ENCODE measurements at regions not wholly inside any gene's neighbourhood (a gene's known extent, or its start where the extent isn't known, plus 50 kb on each side); places are given as distances from the start of the nearest gene placed in this dataset.

DNA sequence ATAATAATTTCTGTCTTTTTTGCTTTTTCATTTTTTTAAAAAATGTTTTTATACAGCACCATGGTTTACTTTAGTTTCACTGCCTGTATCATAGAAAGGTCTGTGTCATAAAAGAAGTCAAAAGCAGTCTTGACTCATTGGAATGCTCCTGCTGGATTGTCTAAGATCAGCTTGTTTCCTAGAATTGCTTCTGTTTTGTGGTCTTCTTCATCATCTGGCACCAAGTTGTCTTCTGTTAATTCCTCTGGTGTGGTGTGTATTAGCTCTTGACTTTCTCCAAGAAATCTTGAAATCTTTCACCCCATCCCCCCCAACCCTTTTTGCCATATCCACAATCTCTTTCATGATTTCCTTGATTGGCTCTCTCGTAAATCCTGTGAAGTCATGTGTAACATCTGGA lies 250.3 kb upstream of the CXCL12 start:
- H3K27ac ChIP-seq = no peak overlapping the region
- no peak for TF ChIP-seq POLR2A (IDR thresholded peaks at IDR 0.05)
- TF ChIP-seq, protein P1, sequence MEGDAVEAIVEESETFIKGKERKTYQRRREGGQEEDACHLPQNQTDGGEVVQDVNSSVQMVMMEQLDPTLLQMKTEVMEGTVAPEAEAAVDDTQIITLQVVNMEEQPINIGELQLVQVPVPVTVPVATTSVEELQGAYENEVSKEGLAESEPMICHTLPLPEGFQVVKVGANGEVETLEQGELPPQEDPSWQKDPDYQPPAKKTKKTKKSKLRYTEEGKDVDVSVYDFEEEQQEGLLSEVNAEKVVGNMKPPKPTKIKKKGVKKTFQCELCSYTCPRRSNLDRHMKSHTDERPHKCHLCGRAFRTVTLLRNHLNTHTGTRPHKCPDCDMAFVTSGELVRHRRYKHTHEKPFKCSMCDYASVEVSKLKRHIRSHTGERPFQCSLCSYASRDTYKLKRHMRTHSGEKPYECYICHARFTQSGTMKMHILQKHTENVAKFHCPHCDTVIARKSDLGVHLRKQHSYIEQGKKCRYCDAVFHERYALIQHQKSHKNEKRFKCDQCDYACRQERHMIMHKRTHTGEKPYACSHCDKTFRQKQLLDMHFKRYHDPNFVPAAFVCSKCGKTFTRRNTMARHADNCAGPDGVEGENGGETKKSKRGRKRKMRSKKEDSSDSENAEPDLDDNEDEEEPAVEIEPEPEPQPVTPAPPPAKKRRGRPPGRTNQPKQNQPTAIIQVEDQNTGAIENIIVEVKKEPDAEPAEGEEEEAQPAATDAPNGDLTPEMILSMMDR (IDR thresholded peaks at IDR 0.05) = no peak
- DNase-seq = no peak
- no peaks in the 10 kb centered on the region for H3K36me3 ChIP-seq (replicated peaks in 1 of 2; ENCODE audit: insufficient read depth in 1 of 2, low read depth in 2 of 2)
- no peak for ATAC-seq
- 80 to 89% methylated on average over 1 of the region's 1 CpG for WGBS, 2 donors
- intact Hi-C loops (cut with DNase I) = no loop called here
- H3K9me3 ChIP-seq = no peaks in the 10 kb centered on the region
- no peaks in the 10 kb centered on the region for H3K4me1 ChIP-seq
- no peaks in the 10 kb centered on the region for H3K27me3 ChIP-seq
- H3K4me3 ChIP-seq = no peak overlapping the region

DNA sequence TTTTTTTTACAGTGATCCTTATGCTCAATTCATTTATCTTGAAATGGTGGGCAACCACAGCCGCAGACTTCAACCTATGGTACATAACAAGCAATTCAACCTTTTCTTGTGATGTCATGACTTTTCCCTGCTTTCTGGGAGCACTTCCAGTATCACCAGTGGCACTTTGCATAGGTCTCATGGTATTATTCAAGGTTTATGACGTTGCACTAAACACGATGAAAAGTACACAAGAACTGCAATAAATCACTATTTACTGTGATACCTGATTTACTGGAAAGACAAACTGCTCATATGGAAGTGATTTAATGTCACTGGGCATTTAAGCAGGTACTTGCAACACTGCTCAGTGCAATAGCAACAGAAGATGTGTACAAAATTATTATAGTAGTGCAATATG lies 251.7 kb upstream of the CXCL12 start:
- Histone ChIP-seq H3K9me3 (no peaks in the 10 kb centered on the region), H3K4me1 (no peaks in the 10 kb centered on the region), H3K27me3 (no peaks in the 10 kb centered on the region), H3K4me3 (no peak overlapping the region), H3K36me3 (replicated peaks in 1 of 2; ENCODE audit: insufficient read depth in 1 of 2, low read depth in 2 of 2) (no peaks in the 10 kb centered on the region), H3K27ac (no peak overlapping the region)
- WGBS, 2 donors = 44 to 57% methylated on average over 3 of the region's 3 CpGs
- intact Hi-C loops (cut with DNase I) = no loop called here
- ATAC-seq = no peak
- TF ChIP-seq, protein P1 (IDR thresholded peaks at IDR 0.05) = no peak
- no peak for TF ChIP-seq POLR2A (IDR thresholded peaks at IDR 0.05)
- DNase-seq = no peak

DNA sequence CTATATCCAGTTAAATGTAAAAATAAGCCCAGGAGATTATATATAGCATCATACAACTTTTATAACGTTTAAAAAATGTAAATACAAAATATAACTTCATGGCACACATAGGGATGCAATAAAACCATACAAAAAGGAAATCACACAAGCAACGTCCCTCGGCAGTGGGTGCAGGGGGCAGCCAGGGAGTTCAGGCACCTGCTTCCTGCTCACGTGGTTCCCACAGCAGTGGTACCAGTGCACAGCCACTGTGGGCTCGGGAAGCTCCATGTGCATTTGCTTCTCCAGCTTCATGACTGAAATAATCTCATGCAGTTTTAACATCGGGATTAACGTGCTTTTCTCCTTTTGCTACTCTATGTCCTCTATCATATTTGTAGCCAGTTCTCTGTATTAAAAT lies 255.5 kb upstream of the CXCL12 start:
- intact Hi-C loops (cut with DNase I) = no loop called here
- WGBS, 2 donors = 22 to 23% methylated on average over 7 of the region's 7 CpGs
- DNase-seq (peak in 1 of 4 donors; percentile 38), ATAC-seq (no peak)
- no peaks in the 10 kb centered on the region for H3K27me3 ChIP-seq
- H3K27ac ChIP-seq = no peak overlapping the region
- no peaks in the 10 kb centered on the region for H3K9me3 ChIP-seq
- no peaks in the 10 kb centered on the region for H3K36me3 ChIP-seq (replicated peaks in 1 of 2; ENCODE audit: insufficient read depth in 1 of 2, low read depth in 2 of 2)
- TF ChIP-seq POLR2A (IDR thresholded peaks at IDR 0.05) = no peak
- TF ChIP-seq, protein P1 (IDR thresholded peaks at IDR 0.05) = no peak
- H3K4me3 ChIP-seq = no peak overlapping the region
- no peaks in the 10 kb centered on the region for H3K4me1 ChIP-seq

DNA sequence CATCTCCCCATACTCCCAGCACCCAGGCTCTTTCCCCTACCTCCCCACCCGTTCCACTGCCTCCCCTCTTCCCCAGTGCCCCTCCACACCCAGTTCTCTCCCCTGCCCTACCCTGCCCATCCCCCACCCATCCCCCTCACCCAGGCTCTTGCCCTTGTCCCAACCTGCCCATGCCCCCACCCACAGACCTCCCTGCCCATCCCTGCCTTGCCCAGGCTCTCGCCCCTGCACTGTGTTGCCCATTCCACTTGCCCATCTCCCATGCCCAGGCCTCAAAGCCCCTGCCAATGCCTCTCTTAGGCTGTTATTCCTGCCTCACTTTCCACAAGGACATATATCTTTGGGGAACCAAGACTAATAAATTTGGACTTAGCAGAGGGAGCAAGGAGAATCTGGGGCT lies 262.6 kb upstream of the CXCL12 start:
- no peak for TF ChIP-seq POLR2A (IDR thresholded peaks at IDR 0.05)
- TF ChIP-seq, protein P1 (IDR thresholded peaks at IDR 0.05) = no peak
- intact Hi-C loops (cut with DNase I) = no loop called here
- H3K4me3 ChIP-seq = no peak overlapping the region
- H3K4me1 ChIP-seq = peaks cover 7% of the 10 kb centered on the region
- H3K36me3 ChIP-seq (replicated peaks in 1 of 2; ENCODE audit: insufficient read depth in 1 of 2, low read depth in 2 of 2) = no peaks in the 10 kb centered on the region
- H3K27me3 ChIP-seq = no peaks in the 10 kb centered on the region
- no peaks in the 10 kb centered on the region for H3K9me3 ChIP-seq
- WGBS, 2 donors = 47 to 86% methylated on average over 1 to 2 of the region's 2 CpGs
- peak overlapping the region in 3 of 4 donors; percentile 37 to 72 (median 69) for H3K27ac ChIP-seq
- DNase-seq (no peak), ATAC-seq (no peak)

DNA sequence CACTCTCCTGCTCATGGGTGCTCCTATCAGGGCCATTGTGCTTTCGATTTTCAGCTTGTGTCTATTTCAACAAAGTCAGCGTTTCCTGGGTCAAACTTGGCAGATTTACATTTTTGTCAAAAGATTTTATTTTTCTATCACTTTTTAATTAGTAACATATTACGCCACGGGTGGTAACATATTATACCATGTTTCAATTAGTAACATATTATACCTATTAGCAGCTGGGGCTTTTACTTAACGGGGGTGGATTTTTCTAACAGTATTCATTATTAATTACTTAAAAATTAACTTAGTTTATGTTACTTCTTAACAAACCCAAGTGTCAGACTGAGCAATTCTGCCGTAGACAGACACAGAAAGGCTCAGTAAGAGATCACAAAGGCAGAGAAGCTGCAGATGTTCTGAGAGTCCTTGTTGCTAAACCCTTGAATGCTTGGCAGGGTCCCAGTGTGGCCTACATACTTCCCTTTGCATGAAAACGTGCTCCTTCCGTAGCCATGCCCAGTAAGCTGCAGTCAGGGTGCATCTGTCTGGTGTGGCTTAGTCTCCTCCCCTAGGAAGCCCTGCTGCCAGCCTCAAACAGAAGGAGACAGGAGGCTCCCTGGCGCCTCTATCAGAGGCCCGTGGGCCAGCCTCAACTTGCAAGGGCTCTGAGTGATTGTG lies 263.1 kb upstream of the CXCL12 start:
- H3K9me3 ChIP-seq = no peaks in the 10 kb centered on the region
- WGBS, 2 donors = 44 to 45% methylated on average over 10 of the region's 10 CpGs
- no peak for TF ChIP-seq POLR2A (IDR thresholded peaks at IDR 0.05)
- TF ChIP-seq, protein P1 (IDR thresholded peaks at IDR 0.05) = no peak
- no peaks in the 10 kb centered on the region for H3K27me3 ChIP-seq
- intact Hi-C loops (cut with DNase I) = no loop called here
- DNase-seq = peak; percentile 35 to 62 (median 51)
- peak overlapping the region in 3 of 4 donors; percentile 37 to 72 (median 69) for H3K27ac ChIP-seq
- no peaks in the 10 kb centered on the region for H3K36me3 ChIP-seq (replicated peaks in 1 of 2; ENCODE audit: insufficient read depth in 1 of 2, low read depth in 2 of 2)
- H3K4me3 ChIP-seq = no peak overlapping the region
- peak; percentile 83 for ATAC-seq
- H3K4me1 ChIP-seq = peaks cover 7% of the 10 kb centered on the region

Measured in body of pancreas (tissue), 4 donors.